ENCODE measurements at regions not wholly inside any gene's neighbourhood (a gene's known extent, or its start where the extent isn't known, plus 50 kb on each side); places are given as distances from the start of the nearest gene placed in this dataset.

DNA sequence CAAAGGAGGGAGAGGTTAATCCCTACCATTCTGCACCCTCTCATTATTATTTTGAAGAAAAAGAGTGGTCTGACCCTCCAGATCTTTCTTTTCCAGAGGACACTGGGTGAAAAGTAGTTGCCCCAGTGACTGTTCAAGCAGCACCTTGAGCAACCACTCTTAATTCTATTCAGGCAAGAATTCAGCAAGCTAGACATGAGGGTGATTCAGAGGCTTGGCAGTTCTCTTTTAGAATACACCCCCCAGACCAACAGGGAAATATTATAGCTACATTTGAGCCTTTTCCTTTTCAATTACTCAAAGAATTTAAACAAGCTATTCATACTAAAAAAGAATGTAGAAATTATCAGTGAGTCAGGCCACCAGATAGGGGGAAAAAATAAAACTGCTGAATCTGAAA lies 178.3 kb downstream of the MRPS30 start:
- TF ChIP-seq, protein P1, sequence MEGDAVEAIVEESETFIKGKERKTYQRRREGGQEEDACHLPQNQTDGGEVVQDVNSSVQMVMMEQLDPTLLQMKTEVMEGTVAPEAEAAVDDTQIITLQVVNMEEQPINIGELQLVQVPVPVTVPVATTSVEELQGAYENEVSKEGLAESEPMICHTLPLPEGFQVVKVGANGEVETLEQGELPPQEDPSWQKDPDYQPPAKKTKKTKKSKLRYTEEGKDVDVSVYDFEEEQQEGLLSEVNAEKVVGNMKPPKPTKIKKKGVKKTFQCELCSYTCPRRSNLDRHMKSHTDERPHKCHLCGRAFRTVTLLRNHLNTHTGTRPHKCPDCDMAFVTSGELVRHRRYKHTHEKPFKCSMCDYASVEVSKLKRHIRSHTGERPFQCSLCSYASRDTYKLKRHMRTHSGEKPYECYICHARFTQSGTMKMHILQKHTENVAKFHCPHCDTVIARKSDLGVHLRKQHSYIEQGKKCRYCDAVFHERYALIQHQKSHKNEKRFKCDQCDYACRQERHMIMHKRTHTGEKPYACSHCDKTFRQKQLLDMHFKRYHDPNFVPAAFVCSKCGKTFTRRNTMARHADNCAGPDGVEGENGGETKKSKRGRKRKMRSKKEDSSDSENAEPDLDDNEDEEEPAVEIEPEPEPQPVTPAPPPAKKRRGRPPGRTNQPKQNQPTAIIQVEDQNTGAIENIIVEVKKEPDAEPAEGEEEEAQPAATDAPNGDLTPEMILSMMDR (IDR thresholded peaks at IDR 0.05), result no peak
- TF ChIP-seq POLR2A (IDR thresholded peaks at IDR 0.05), result no peak
- no peak for TF ChIP-seq POLR2AphosphoS5 (IDR thresholded peaks at IDR 0.05)
- TF ChIP-seq EP300 (IDR thresholded peaks at IDR 0.05), result no peak
